ENCODE measurements at regions not wholly inside any gene's neighbourhood (a gene's known extent, or its start where the extent isn't known, plus 50 kb on each side); places are given as distances from the start of the nearest gene placed in this dataset.
"Not testable (repeated sequence)": the region's sequence is repeated elsewhere in the genome, so short reads cannot be mapped to it uniquely, and the experiment has no call there.

- TF ChIP-seq GABPA (IDR thresholded peaks at IDR 0.05 in 1 of 2, conservative IDR thresholded peaks at IDR 0.05 in 1 of 2); RAD21 (IDR thresholded peaks at IDR 0.05); CTCF (IDR thresholded peaks at IDR 0.05; ENCODE audit: low read depth, low read length, missing input control); TAF1 (conservative IDR thresholded peaks at IDR 0.05); JUND (IDR thresholded peaks at IDR 0.05): not testable (repeated sequence)
These were observed 79.8 kb upstream of the ADGRL1 start for GRCh38 chr19:14285726-14286125.

Measured in liver (tissue), 3 donors.